Testis (tissue), 2 donors: ENCODE measurements at regions not wholly inside any gene's neighbourhood (a gene's known extent, or its start where the extent isn't known, plus 50 kb on each side); places are given as distances from the start of the nearest gene placed in this dataset.

Experiments
- POLR2A ChIP-seq: fragments of 450-650 bp; IDR thresholded peaks from one replicate; pipeline ENCODE4 v1.6.1; 2017; ENCODE audit warnings: antibody characterized with exemption, mild to moderate bottlenecking, moderate library complexity
- TF ChIP-seq, protein P1 (sequence below), 3 experiments: fragments of 450-650 bp in 2 of 3; fragments of 200-600 bp in 1 of 3; sonication (generic) in 1 of 3; IDR thresholded peaks; one replicate each; pipeline ENCODE4 v1.5.1; 2016 to 2019; ENCODE audit warnings: antibody characterized with exemption in 3 of 3, mild to moderate bottlenecking in 2 of 3, moderate library complexity in 1 of 3

DNA sequence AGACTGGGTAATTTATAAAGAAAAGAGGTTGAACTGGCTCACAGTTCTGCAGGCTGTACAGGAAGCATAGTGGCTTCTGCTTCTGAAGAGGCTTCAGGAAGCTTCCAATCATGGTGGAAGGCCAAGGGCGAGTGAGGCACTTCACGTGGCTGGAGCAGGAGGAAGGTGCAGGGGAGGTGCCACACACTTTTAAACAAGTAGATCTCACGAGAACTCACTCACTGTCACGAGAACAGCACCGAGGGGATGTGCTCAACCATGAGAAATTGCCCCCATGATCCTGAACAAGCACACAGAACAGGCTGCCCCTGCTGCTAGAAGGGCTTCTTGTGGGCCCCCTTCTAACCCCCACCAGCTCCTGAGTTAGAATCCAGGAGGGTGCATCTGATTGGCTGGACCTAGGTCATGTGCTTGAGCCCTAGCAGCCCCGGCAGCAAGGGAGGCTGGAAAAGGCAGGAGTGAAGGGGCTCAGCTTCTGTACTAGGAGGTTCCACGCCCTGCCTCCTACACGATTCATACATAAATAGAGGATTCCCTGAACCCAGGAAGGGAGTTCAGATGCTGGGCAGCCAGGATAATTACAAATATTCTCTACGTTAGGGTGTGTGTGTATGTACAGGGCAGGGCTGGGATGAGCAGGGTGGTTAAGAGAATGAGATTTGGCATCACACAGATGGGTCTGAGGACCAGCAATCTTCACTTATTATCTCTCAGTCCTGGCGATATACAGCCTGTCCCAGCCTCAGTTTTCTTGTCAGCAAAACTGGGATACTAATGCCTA lies 72.8 kb upstream of the ATP5PO start:
- TF ChIP-seq, protein P1, sequence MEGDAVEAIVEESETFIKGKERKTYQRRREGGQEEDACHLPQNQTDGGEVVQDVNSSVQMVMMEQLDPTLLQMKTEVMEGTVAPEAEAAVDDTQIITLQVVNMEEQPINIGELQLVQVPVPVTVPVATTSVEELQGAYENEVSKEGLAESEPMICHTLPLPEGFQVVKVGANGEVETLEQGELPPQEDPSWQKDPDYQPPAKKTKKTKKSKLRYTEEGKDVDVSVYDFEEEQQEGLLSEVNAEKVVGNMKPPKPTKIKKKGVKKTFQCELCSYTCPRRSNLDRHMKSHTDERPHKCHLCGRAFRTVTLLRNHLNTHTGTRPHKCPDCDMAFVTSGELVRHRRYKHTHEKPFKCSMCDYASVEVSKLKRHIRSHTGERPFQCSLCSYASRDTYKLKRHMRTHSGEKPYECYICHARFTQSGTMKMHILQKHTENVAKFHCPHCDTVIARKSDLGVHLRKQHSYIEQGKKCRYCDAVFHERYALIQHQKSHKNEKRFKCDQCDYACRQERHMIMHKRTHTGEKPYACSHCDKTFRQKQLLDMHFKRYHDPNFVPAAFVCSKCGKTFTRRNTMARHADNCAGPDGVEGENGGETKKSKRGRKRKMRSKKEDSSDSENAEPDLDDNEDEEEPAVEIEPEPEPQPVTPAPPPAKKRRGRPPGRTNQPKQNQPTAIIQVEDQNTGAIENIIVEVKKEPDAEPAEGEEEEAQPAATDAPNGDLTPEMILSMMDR (IDR thresholded peaks at IDR 0.05) = no peak
- TF ChIP-seq POLR2A = no peak
